ENCODE measurements at regions not wholly inside any gene's neighbourhood (a gene's known extent, or its start where the extent isn't known, plus 50 kb on each side); places are given as distances from the start of the nearest gene placed in this dataset.
"Not testable (repeated sequence)": the region's sequence is repeated elsewhere in the genome, so short reads cannot be mapped to it uniquely, and the experiment has no call there.

GRCh38 chr1:65538664-65539063, 118.2 kb downstream of the LEPR start:
- peaks cover 13% of the 10 kb centered on the region for H3K36me3 Mint-ChIP-seq (ENCODE audit: low read depth)
- H3K4me1 Mint-ChIP-seq (ENCODE audit: low read depth): peaks cover 37% of the 10 kb centered on the region
- H3K27ac Mint-ChIP-seq: peak overlapping the region; percentile 30; the same call in 1 of the 2 replicates
- no peaks in the 10 kb centered on the region for H3K9me3 Mint-ChIP-seq
- H3K27me3 Mint-ChIP-seq (ENCODE audit: insufficient read depth): no peaks in the 10 kb centered on the region
- no peak for DNase-seq
- no peak for TF ChIP-seq CTCF (IDR thresholded peaks at IDR 0.05)
- peak overlapping the region; percentile 44; the same call in 1 of the 2 replicates for H3K4me3 Mint-ChIP-seq

- H3K27ac Mint-ChIP-seq: no peak overlapping the region
- DNase-seq: no peak
- peaks cover 6% of the 10 kb centered on the region; the same call in 1 of the 2 replicates for H3K36me3 Mint-ChIP-seq (ENCODE audit: low read depth)
- TF ChIP-seq CTCF (IDR thresholded peaks at IDR 0.05): no peak
- no peaks in the 10 kb centered on the region for H3K9me3 Mint-ChIP-seq
- H3K4me1 Mint-ChIP-seq (ENCODE audit: low read depth): peaks cover 37% of the 10 kb centered on the region
- no peaks in the 10 kb centered on the region for H3K27me3 Mint-ChIP-seq (ENCODE audit: insufficient read depth)
- H3K4me3 Mint-ChIP-seq: peak overlapping the region; percentile 44; the same call in 1 of the 2 replicates
These were observed 119.0 kb downstream of the LEPR start for GRCh38 chr1:65539266-65540131.

- Mint-ChIP-seq H3K36me3 (ENCODE audit: low read depth) (peaks cover 6% of the 10 kb centered on the region; the same call in 1 of the 2 replicates), H3K27ac (no peak overlapping the region), H3K4me3 (no peak overlapping the region), H3K4me1 (ENCODE audit: low read depth) (peaks cover 37% of the 10 kb centered on the region), H3K27me3 (ENCODE audit: insufficient read depth) (no peaks in the 10 kb centered on the region), H3K9me3 (no peaks in the 10 kb centered on the region)
- no peak for TF ChIP-seq CTCF (IDR thresholded peaks at IDR 0.05)
- DNase-seq: no peak
These were observed 120.7 kb downstream of the LEPR start for GRCh38 chr1:65541161-65541560.

- Mint-ChIP-seq H3K4me1 (ENCODE audit: low read depth) (peaks cover 37% of the 10 kb centered on the region), H3K27me3 (ENCODE audit: insufficient read depth) (no peaks in the 10 kb centered on the region), H3K9me3 (peaks cover 4% of the 10 kb centered on the region; the same call in 1 of the 2 replicates), H3K36me3 (ENCODE audit: low read depth) (peaks cover 6% of the 10 kb centered on the region; the same call in 1 of the 2 replicates), H3K4me3 (no peak overlapping the region), H3K27ac (no peak overlapping the region)
- TF ChIP-seq CTCF (IDR thresholded peaks at IDR 0.05): no peak
- no peak for DNase-seq
These were observed 121.4 kb downstream of the LEPR start for GRCh38 chr1:65541865-65542264.

- H3K27ac Mint-ChIP-seq; H3K36me3 Mint-ChIP-seq (ENCODE audit: low read depth); H3K27me3 Mint-ChIP-seq (ENCODE audit: insufficient read depth); DNase-seq; H3K4me3 Mint-ChIP-seq; H3K9me3 Mint-ChIP-seq: not testable (repeated sequence)
- H3K4me1 Mint-ChIP-seq (ENCODE audit: low read depth): peaks cover 37% of the 10 kb centered on the region
These were observed 122.1 kb downstream of the LEPR start for GRCh38 chr1:65542592-65542991.

GRCh38 chr1:65550306-65551010, 130.0 kb downstream of the LEPR start:
- not testable (repeated sequence) for H3K27me3 Mint-ChIP-seq (ENCODE audit: insufficient read depth); H3K4me3 Mint-ChIP-seq; H3K4me1 Mint-ChIP-seq (ENCODE audit: low read depth); H3K27ac Mint-ChIP-seq; DNase-seq
- peaks cover 29% of the 10 kb centered on the region for H3K9me3 Mint-ChIP-seq
- peaks cover 25% of the 10 kb centered on the region for H3K36me3 Mint-ChIP-seq (ENCODE audit: low read depth)

GRCh38 chr1:65552484-65552883, 132.0 kb downstream of the LEPR start:
- Mint-ChIP-seq H3K9me3 (peaks cover 25% of the 10 kb centered on the region), H3K36me3 (ENCODE audit: low read depth) (peaks cover 25% of the 10 kb centered on the region)
- DNase-seq; H3K27me3 Mint-ChIP-seq (ENCODE audit: insufficient read depth); H3K4me1 Mint-ChIP-seq (ENCODE audit: low read depth); H3K4me3 Mint-ChIP-seq; H3K27ac Mint-ChIP-seq: not testable (repeated sequence)

GRCh38 chr1:65554086-65554764, 133.8 kb downstream of the LEPR start:
- H3K27me3 Mint-ChIP-seq (ENCODE audit: insufficient read depth); DNase-seq; H3K4me3 Mint-ChIP-seq; H3K4me1 Mint-ChIP-seq (ENCODE audit: low read depth); H3K27ac Mint-ChIP-seq: not testable (repeated sequence)
- Mint-ChIP-seq H3K9me3 (peaks cover 20% of the 10 kb centered on the region), H3K36me3 (ENCODE audit: low read depth) (peaks cover 21% of the 10 kb centered on the region)
